ENCODE measurements at regions not wholly inside any gene's neighbourhood (a gene's known extent, or its start where the extent isn't known, plus 50 kb on each side); places are given as distances from the start of the nearest gene placed in this dataset.

DNA sequence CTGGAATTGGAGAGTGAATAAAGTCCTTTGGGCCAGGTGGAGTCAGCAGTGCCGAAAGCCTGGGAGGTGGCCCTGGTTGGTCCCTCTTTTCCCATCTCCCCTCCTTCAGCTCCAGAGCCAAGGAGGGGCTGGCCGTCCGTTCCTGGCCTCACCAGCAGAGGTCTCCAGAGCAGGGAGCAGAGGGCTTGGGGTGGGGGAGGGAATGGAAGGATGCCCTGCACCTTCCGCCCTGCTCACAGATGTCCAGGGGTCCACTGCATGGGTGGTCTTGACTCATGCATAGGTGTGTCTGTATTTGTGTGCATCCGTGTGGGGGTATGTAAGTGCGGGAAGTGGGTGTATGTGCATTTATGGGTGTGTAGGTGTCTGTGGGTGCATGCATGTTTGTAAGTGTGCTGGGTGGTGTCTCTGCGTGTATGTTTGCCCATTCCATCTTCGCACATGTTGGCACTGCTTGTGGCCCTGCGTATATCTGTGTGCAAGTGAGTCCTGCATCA is 201.8 kb downstream of the ZFP36L2 start:
- Histone ChIP-seq H3K9ac (ENCODE audit: low read depth, low read length, poor library complexity, severe bottlenecking) (no peak overlapping the region), H3K36me3 (ENCODE audit: insufficient read depth, low read length) (no peaks in the 10 kb centered on the region), H2AFZ (ENCODE audit: low read length) (no peak overlapping the region), H3K27me3 (ENCODE audit: insufficient read depth, low read length, poor library complexity, severe bottlenecking) (no peaks in the 10 kb centered on the region), H3F3A (ENCODE audit: low read depth) (no peaks in the 10 kb centered on the region), H3K9me3 (ENCODE audit: insufficient read depth, low read depth, low read length) (no peaks in the 10 kb centered on the region), H4K20me1 (ENCODE audit: insufficient read depth, low read length, poor library complexity, severe bottlenecking) (no peaks in the 10 kb centered on the region), H3K79me2 (ENCODE audit: insufficient read depth, low read length) (no peaks in the 10 kb centered on the region), H3K9me2 (replicated peaks; ENCODE audit: low read depth, low read length) (no peaks in the 10 kb centered on the region), H3K4me3 (ENCODE audit: low read length, poor library complexity, severe bottlenecking) (no peak overlapping the region), H3K4me1 (ENCODE audit: insufficient read depth, low read length, poor library complexity, severe bottlenecking) (peaks cover 13% of the 10 kb centered on the region), H3K4me2 (ENCODE audit: low read depth, low read length, poor library complexity, severe bottlenecking) (no peak overlapping the region)
- TF ChIP-seq EZH2phosphoT487 (IDR thresholded peaks at IDR 0.05; ENCODE audit: borderline replicate concordance) = no peak
- TF ChIP-seq, protein P1, sequence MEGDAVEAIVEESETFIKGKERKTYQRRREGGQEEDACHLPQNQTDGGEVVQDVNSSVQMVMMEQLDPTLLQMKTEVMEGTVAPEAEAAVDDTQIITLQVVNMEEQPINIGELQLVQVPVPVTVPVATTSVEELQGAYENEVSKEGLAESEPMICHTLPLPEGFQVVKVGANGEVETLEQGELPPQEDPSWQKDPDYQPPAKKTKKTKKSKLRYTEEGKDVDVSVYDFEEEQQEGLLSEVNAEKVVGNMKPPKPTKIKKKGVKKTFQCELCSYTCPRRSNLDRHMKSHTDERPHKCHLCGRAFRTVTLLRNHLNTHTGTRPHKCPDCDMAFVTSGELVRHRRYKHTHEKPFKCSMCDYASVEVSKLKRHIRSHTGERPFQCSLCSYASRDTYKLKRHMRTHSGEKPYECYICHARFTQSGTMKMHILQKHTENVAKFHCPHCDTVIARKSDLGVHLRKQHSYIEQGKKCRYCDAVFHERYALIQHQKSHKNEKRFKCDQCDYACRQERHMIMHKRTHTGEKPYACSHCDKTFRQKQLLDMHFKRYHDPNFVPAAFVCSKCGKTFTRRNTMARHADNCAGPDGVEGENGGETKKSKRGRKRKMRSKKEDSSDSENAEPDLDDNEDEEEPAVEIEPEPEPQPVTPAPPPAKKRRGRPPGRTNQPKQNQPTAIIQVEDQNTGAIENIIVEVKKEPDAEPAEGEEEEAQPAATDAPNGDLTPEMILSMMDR (conservative IDR thresholded peaks at IDR 0.05; ENCODE audit: low read length) = peak; percentile 94

- Histone ChIP-seq H4K20me1 (ENCODE audit: insufficient read depth, low read length, poor library complexity, severe bottlenecking) (no peaks in the 10 kb centered on the region), H2AFZ (ENCODE audit: low read length) (peak overlapping the region; percentile 29; the same call in 1 of the 2 replicates), H3K4me2 (ENCODE audit: low read depth, low read length, poor library complexity, severe bottlenecking) (no peak overlapping the region), H3F3A (ENCODE audit: low read depth) (no peaks in the 10 kb centered on the region), H3K36me3 (ENCODE audit: insufficient read depth, low read length) (no peaks in the 10 kb centered on the region), H3K9me3 (ENCODE audit: insufficient read depth, low read depth, low read length) (no peaks in the 10 kb centered on the region), H3K9ac (ENCODE audit: low read depth, low read length, poor library complexity, severe bottlenecking) (no peak overlapping the region), H3K27me3 (ENCODE audit: insufficient read depth, low read length, poor library complexity, severe bottlenecking) (no peaks in the 10 kb centered on the region), H3K9me2 (replicated peaks; ENCODE audit: low read depth, low read length) (no peaks in the 10 kb centered on the region), H3K4me3 (ENCODE audit: low read length, poor library complexity, severe bottlenecking) (no peak overlapping the region), H3K79me2 (ENCODE audit: insufficient read depth, low read length) (no peaks in the 10 kb centered on the region), H3K4me1 (ENCODE audit: insufficient read depth, low read length, poor library complexity, severe bottlenecking) (peaks cover 13% of the 10 kb centered on the region)
- TF ChIP-seq, protein P1 (conservative IDR thresholded peaks at IDR 0.05; ENCODE audit: low read length) = no peak
- TF ChIP-seq EZH2phosphoT487 (IDR thresholded peaks at IDR 0.05; ENCODE audit: borderline replicate concordance) = no peak
These were observed 202.5 kb downstream of the ZFP36L2 start for GRCh38 chr2:43023791-43024514.

- H3K79me2 ChIP-seq (ENCODE audit: insufficient read depth, low read length) = no peaks in the 10 kb centered on the region
- H3K36me3 ChIP-seq (ENCODE audit: insufficient read depth, low read length) = no peaks in the 10 kb centered on the region
- no peaks in the 10 kb centered on the region for H4K20me1 ChIP-seq (ENCODE audit: insufficient read depth, low read length, poor library complexity, severe bottlenecking)
- H3K4me1 ChIP-seq (ENCODE audit: insufficient read depth, low read length, poor library complexity, severe bottlenecking) = peaks cover 13% of the 10 kb centered on the region
- TF ChIP-seq, protein P1 (conservative IDR thresholded peaks at IDR 0.05; ENCODE audit: low read length) = no peak
- no peak for TF ChIP-seq EZH2phosphoT487 (IDR thresholded peaks at IDR 0.05; ENCODE audit: borderline replicate concordance)
- H3F3A ChIP-seq (ENCODE audit: low read depth) = no peaks in the 10 kb centered on the region
- H2AFZ ChIP-seq (ENCODE audit: low read length) = no peak overlapping the region
- no peak overlapping the region for H3K4me2 ChIP-seq (ENCODE audit: low read depth, low read length, poor library complexity, severe bottlenecking)
- H3K27me3 ChIP-seq (ENCODE audit: insufficient read depth, low read length, poor library complexity, severe bottlenecking) = no peaks in the 10 kb centered on the region
- no peaks in the 10 kb centered on the region for H3K9me2 ChIP-seq (replicated peaks; ENCODE audit: low read depth, low read length)
- H3K9me3 ChIP-seq (ENCODE audit: insufficient read depth, low read depth, low read length) = no peaks in the 10 kb centered on the region
- no peak overlapping the region for H3K9ac ChIP-seq (ENCODE audit: low read depth, low read length, poor library complexity, severe bottlenecking)
- no peak overlapping the region for H3K4me3 ChIP-seq (ENCODE audit: low read length, poor library complexity, severe bottlenecking)
These were observed 203.5 kb downstream of the ZFP36L2 start for GRCh38 chr2:43022896-43023295.

Measured in Loucy (cell line).